ENCODE measurements at regions not wholly inside any gene's neighbourhood (a gene's known extent, or its start where the extent isn't known, plus 50 kb on each side); places are given as distances from the start of the nearest gene placed in this dataset.
"Not testable (repeated sequence)": the region's sequence is repeated elsewhere in the genome, so short reads cannot be mapped to it uniquely, and the experiment has no call there.

DNA sequence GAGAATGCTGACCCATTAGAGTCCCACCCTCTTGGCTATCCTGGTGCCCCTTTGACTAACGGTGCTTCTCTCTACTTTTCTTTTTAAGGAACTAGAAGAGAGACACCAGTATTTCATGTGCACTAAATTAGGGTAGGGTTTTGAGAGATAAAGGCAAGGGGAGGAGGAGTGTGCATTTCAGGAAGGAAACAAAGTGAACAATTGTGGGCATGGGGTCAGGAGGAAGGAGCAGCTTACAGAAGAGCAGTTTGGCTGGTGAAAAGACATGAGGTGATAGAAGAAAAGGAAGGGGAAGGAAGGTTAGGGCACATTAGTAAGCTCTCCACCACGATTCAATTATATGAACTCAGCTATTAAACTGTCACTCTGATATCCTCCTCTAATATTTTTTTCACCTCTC is 105.8 kb upstream of the CTAGE1 start:
- TF ChIP-seq, protein P1, sequence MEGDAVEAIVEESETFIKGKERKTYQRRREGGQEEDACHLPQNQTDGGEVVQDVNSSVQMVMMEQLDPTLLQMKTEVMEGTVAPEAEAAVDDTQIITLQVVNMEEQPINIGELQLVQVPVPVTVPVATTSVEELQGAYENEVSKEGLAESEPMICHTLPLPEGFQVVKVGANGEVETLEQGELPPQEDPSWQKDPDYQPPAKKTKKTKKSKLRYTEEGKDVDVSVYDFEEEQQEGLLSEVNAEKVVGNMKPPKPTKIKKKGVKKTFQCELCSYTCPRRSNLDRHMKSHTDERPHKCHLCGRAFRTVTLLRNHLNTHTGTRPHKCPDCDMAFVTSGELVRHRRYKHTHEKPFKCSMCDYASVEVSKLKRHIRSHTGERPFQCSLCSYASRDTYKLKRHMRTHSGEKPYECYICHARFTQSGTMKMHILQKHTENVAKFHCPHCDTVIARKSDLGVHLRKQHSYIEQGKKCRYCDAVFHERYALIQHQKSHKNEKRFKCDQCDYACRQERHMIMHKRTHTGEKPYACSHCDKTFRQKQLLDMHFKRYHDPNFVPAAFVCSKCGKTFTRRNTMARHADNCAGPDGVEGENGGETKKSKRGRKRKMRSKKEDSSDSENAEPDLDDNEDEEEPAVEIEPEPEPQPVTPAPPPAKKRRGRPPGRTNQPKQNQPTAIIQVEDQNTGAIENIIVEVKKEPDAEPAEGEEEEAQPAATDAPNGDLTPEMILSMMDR (IDR thresholded peaks at IDR 0.05; ENCODE audit: low read depth, low read length) = no peak
- H3K36me3 ChIP-seq = no peaks in the 10 kb centered on the region
- H3K4me1 ChIP-seq (ENCODE audit: low read depth) = no peaks in the 10 kb centered on the region
- H3K9me3 ChIP-seq (ENCODE audit: low read depth) = no peaks in the 10 kb centered on the region
- no peak overlapping the region for H3K4me3 ChIP-seq
- H3K27me3 ChIP-seq = no peaks in the 10 kb centered on the region
- H3K27ac ChIP-seq = no peak overlapping the region
- DNase-seq (ENCODE audit: low read depth in 1 of 2, low spot score in 1 of 2) = no peak

DNA sequence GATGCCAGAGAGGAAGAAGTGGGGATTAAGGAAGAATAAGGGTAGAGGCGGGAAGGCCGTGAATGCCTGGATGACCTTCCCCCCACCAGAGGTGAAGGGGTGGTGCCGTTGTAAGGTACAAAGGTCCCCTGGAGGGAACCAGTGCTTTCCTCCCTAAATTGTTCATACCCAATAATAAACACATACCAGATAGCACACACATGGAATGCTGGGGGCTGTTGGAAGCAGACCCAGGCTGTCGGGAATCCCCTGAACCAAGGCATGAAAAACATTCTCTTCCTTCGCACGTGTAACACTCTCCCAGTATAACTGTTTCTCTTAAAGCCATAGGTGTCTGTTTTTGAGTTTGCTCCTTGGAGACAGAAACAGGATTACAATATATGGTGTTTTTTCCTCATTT is 107.1 kb upstream of the CTAGE1 start:
- Histone ChIP-seq H3K27me3 (no peaks in the 10 kb centered on the region), H3K36me3 (no peaks in the 10 kb centered on the region), H3K4me3 (no peak overlapping the region), H3K4me1 (ENCODE audit: low read depth) (no peaks in the 10 kb centered on the region), H3K9me3 (ENCODE audit: low read depth) (no peaks in the 10 kb centered on the region), H3K27ac (no peak overlapping the region)
- no peak for DNase-seq (ENCODE audit: low read depth in 1 of 2, low spot score in 1 of 2)
- TF ChIP-seq, protein P1 (IDR thresholded peaks at IDR 0.05; ENCODE audit: low read depth, low read length) = no peak

DNA sequence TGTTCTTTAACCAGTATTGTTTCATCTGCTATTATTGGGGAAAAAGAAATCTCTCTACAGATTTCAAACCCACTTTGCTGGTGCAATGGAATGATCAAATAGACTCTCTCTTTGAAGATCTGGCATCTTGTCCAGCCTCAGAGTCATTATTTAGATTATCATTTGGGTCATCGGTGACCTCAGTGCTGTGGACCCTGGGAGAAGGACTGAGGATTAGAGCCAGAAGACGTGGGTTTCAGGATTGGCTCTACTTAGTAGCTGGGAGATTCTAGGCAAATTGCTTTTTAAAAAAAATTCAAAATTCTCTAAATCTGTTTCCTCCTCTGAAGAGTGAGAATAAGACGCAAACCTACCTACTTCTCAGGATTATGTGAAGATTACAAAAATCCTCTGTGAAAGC is 107.6 kb upstream of the CTAGE1 start:
- H3K27me3 ChIP-seq = no peaks in the 10 kb centered on the region
- no peak for DNase-seq (ENCODE audit: low read depth in 1 of 2, low spot score in 1 of 2)
- H3K4me3 ChIP-seq = no peak overlapping the region
- H3K27ac ChIP-seq = no peak overlapping the region
- no peaks in the 10 kb centered on the region for H3K9me3 ChIP-seq (ENCODE audit: low read depth)
- H3K36me3 ChIP-seq = no peaks in the 10 kb centered on the region
- no peaks in the 10 kb centered on the region for H3K4me1 ChIP-seq (ENCODE audit: low read depth)
- TF ChIP-seq, protein P1 (IDR thresholded peaks at IDR 0.05; ENCODE audit: low read depth, low read length) = no peak

DNA sequence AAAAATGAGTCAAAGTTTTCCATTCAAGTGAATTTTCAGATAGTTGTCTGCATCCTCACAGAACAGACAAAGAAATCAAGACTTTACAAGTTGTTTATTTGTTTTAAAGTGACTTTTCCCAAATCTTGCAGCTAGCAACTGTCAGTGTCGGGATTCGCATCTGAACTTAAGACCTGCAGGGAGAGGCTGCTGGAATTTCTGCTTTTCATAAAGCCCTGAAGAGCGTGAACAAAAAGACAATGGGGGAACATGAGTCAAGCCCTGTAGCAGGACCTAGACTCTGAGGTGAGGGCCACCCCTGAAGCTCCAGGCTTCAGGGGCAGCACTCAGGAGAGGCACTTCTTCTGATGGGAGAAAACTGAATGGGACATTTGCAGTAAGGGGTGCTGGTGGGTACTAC is 108.2 kb upstream of the CTAGE1 start:
- H3K36me3 ChIP-seq = no peaks in the 10 kb centered on the region
- no peak overlapping the region for H3K4me3 ChIP-seq
- TF ChIP-seq, protein P1 (IDR thresholded peaks at IDR 0.05; ENCODE audit: low read depth, low read length) = no peak
- DNase-seq (ENCODE audit: low read depth in 1 of 2, low spot score in 1 of 2) = no peak
- no peaks in the 10 kb centered on the region for H3K9me3 ChIP-seq (ENCODE audit: low read depth)
- H3K27me3 ChIP-seq = no peaks in the 10 kb centered on the region
- H3K27ac ChIP-seq = no peak overlapping the region
- H3K4me1 ChIP-seq (ENCODE audit: low read depth) = no peaks in the 10 kb centered on the region

DNA sequence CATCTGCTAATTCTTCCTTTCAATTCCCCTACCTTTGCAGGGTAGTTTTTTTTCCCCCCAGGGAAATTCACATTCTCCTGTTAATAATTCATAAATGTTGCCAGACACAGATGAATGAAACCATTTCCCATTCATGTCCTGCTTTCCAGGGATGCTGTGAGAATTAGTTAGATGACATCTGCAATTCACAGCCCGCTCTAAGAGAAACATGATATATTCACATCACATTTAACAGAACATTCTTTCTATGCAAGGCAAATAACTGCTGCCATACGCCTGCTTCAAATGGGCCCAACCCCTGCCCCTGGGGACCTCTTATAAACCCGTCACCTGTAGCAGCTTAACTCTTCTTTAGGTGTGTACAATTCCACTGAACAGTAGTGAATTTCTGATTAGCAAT is 110.6 kb upstream of the CTAGE1 start:
- Histone ChIP-seq H3K4me3 (no peak overlapping the region), H3K4me1 (ENCODE audit: low read depth) (no peaks in the 10 kb centered on the region), H3K27ac (no peak overlapping the region), H3K9me3 (ENCODE audit: low read depth) (no peaks in the 10 kb centered on the region), H3K36me3 (no peaks in the 10 kb centered on the region), H3K27me3 (no peaks in the 10 kb centered on the region)
- DNase-seq (ENCODE audit: low read depth in 1 of 2, low spot score in 1 of 2) = no peak
- TF ChIP-seq, protein P1 (IDR thresholded peaks at IDR 0.05; ENCODE audit: low read depth, low read length) = no peak

DNA sequence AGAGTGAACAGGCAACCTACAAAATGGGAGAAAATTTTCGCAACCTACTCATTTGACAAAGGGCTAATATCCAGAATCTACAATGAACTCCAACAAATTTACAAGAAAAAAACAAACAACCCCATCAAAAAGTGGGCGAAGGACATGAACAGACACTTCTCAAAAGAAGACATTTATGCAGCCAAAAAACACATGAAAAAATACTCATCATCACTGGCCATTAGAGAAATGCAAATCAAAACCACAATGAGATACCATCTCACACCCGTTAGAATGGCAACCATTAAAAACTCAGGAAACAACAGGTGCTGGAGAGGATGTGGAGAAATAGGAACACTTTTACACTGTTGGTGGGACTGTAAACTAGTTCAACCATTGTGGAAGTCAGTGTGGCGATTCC is 117.0 kb upstream of the CTAGE1 start:
- not testable (repeated sequence) for H3K36me3 ChIP-seq; H3K9me3 ChIP-seq (ENCODE audit: low read depth); H3K27ac ChIP-seq; H3K27me3 ChIP-seq; H3K4me3 ChIP-seq; DNase-seq (ENCODE audit: low read depth in 1 of 2, low spot score in 1 of 2)
- H3K4me1 ChIP-seq (ENCODE audit: low read depth) = peaks cover 10% of the 10 kb centered on the region
